Natural killer cell treated with Interleukin-12 subunit alpha and Interleukin-12 subunit beta and Interleukin-15 and Interleukin-18, amount 100 ng/mL, for 72 hours (primary cell): ENCODE measurements at regions not wholly inside any gene's neighbourhood (a gene's known extent, or its start where the extent isn't known, plus 50 kb on each side); places are given as distances from the start of the nearest gene placed in this dataset.

Source experiments
- ATAC-seq, 2 donors: fragments of 150-1000 bp; cut with Tn5 transposase in 1 of 2; sonication (Bioruptor Pico), chemical (Tn5 transposase) in 1 of 2; 2 replicates each; pipeline ENCODE4 v1.10.0; 2021
- DNase-seq: peaks from one replicate; pipeline ENCODE4 v3.0.0; 2022; ENCODE audit warnings: low spot score
- H3K27ac Mint-ChIP-seq, 2 donors: 1 replicate in 1 of 2; 2 replicates in 1 of 2; pipeline ENCODE4 v1.8.0; 2022; ENCODE audit warnings: mixed read lengths in 2 of 2, mild to moderate bottlenecking in 1 of 2, moderate library complexity in 1 of 2
- H3K27me3 Mint-ChIP-seq, 2 donors: 1 replicate in 1 of 2; 2 replicates in 1 of 2; pipeline ENCODE4 v1.8.0; 2022; ENCODE audit warnings: mixed read lengths in 2 of 2
- H3K36me3 Mint-ChIP-seq: one replicate; pipeline ENCODE4 v1.8.0; 2022; ENCODE audit warnings: mixed read lengths
- H3K4me1 Mint-ChIP-seq, 2 donors: 1 replicate in 1 of 2; 2 replicates in 1 of 2; pipeline ENCODE4 v1.8.0; 2022; ENCODE audit warnings: low read depth in 2 of 2, mixed read lengths in 2 of 2, mild to moderate bottlenecking in 1 of 2
- H3K4me3 Mint-ChIP-seq: one replicate; pipeline ENCODE4 v1.8.0; 2022; ENCODE audit warnings: mixed read lengths
- H3K9me3 Mint-ChIP-seq: 2 replicates; pipeline ENCODE4 v1.8.0; 2022; ENCODE audit warnings: mixed read lengths

- Mint-ChIP-seq H3K27me3 (no peaks in the 10 kb centered on the region), H3K4me1 (no peaks in the 10 kb centered on the region), H3K9me3 (no peaks in the 10 kb centered on the region), H3K36me3 (no peaks in the 10 kb centered on the region), H3K27ac (no peak overlapping the region), H3K4me3 (no peak overlapping the region)
- DNase-seq, result no peak
- no peak for ATAC-seq
These were observed 444.1 kb downstream of the IPO8 start for GRCh38 chr12:30251546-30251945.

- no peak overlapping the region for H3K27ac Mint-ChIP-seq
- H3K4me1 Mint-ChIP-seq, result no peaks in the 10 kb centered on the region
- DNase-seq, result no peak
- no peaks in the 10 kb centered on the region for H3K36me3 Mint-ChIP-seq
- no peak for ATAC-seq
- no peaks in the 10 kb centered on the region for H3K27me3 Mint-ChIP-seq
- H3K9me3 Mint-ChIP-seq, result peaks cover 4% of the 10 kb centered on the region
- H3K4me3 Mint-ChIP-seq, result no peak overlapping the region
These were observed 452.2 kb downstream of the IPO8 start for GRCh38 chr12:30243426-30243825.

DNA sequence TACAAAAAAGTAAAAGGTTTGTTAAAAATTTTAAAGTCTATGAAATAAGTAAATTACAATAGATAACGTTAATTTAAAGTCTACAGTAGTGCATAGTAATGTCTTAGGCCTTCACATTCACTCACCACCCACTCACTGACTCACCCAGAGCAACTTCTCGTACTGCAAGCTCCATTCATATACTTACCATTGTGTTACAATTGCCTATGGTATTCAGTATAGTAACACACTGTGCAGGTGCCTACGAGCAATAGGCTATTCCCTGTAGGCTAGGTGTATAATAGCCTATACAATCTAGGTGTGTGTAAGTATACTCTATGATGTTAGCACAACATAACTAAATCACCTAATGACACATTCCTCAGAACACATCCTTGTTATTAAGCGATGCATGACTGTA, 435.3 kb upstream of the TMTC1 start:
- DNase-seq (no peak), ATAC-seq (no peak)
- Mint-ChIP-seq H3K27ac (no peak overlapping the region), H3K4me1 (no peaks in the 10 kb centered on the region), H3K9me3 (peaks cover 4% of the 10 kb centered on the region), H3K4me3 (no peak overlapping the region), H3K27me3 (no peaks in the 10 kb centered on the region), H3K36me3 (no peaks in the 10 kb centered on the region)

DNA sequence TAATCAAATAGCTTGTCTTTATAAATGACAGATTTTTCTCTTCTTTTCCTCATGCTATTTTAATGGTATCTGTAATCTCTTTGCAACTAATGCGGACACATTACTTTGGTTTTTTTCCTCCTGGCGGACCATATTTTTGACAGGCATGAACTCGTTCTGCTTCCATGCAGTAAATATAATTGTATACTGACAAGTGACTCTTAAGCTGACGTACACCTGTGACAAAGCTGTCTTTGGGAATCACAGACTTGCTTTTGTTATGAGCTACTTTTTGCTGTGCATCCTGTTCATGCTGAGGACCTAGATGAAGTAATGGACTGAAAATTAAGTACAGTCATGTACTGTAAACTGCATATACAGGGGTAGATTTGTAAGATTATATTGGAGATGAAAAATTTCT, 434.3 kb upstream of the TMTC1 start:
- no peak for ATAC-seq
- H3K4me1 Mint-ChIP-seq, result no peaks in the 10 kb centered on the region
- H3K27ac Mint-ChIP-seq, result no peak overlapping the region
- H3K27me3 Mint-ChIP-seq, result no peaks in the 10 kb centered on the region
- DNase-seq, result no peak
- H3K9me3 Mint-ChIP-seq, result no peaks in the 10 kb centered on the region
- H3K36me3 Mint-ChIP-seq, result no peaks in the 10 kb centered on the region
- H3K4me3 Mint-ChIP-seq, result no peak overlapping the region

- Mint-ChIP-seq H3K4me3 (no peak overlapping the region), H3K9me3 (peaks cover 4% of the 10 kb centered on the region), H3K36me3 (no peaks in the 10 kb centered on the region), H3K4me1 (no peaks in the 10 kb centered on the region), H3K27ac (no peak overlapping the region), H3K27me3 (no peaks in the 10 kb centered on the region)
- no peak for ATAC-seq
- DNase-seq, result no peak
These were observed 429.4 kb upstream of the TMTC1 start for GRCh38 chr12:30213166-30213565.

- no peaks in the 10 kb centered on the region for H3K27me3 Mint-ChIP-seq
- peaks cover 6% of the 10 kb centered on the region for H3K9me3 Mint-ChIP-seq
- H3K36me3 Mint-ChIP-seq, result no peaks in the 10 kb centered on the region
- H3K27ac Mint-ChIP-seq, result no peak overlapping the region
- no peaks in the 10 kb centered on the region for H3K4me1 Mint-ChIP-seq
- no peak overlapping the region for H3K4me3 Mint-ChIP-seq
- no peak for DNase-seq
- ATAC-seq, result no peak
These were observed 428.0 kb upstream of the TMTC1 start for GRCh38 chr12:30211743-30212142.

- ATAC-seq, result no peak
- Mint-ChIP-seq H3K9me3 (peaks cover 4% of the 10 kb centered on the region), H3K4me1 (no peaks in the 10 kb centered on the region), H3K36me3 (no peaks in the 10 kb centered on the region), H3K27ac (no peak overlapping the region), H3K27me3 (peaks cover 0 to 4% of the 10 kb centered on the region in 2 donors), H3K4me3 (no peak overlapping the region)
- no peak for DNase-seq
These were observed 420.2 kb upstream of the TMTC1 start for GRCh38 chr12:30203981-30204380.

DNA sequence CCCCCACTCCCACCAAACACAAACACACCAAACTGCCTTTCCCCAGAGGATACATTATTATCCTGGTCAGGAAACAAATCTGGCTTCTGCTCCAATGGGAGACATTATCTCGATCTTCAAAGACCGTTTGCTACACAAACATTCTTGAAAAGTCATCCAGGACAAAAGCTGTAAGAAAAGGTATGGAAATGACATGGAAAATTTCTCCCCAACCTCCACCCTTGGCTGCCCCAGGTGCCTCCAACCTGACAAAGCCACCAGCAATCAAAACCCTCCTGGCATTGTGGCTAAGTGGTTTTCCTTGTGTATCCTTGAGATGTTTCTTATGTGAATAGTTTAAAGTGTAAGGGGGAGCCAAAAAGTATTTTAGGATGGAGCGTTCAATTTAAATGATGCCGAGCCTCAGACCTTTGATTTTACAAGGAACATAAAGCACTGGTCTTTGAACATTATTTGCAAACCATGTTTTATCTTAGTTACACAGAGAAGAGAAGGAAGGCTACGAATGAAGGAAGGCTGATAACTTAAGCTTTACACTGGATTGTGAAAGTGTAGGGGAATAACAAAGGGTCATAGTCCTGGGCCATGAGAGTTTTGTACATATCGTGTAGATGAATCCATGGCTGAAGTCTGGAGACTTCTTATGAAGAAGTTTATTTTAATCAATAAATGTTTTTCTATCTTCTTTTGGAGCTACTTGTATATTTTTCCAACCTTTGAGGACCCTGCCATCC, 418.9 kb upstream of the TMTC1 start:
- H3K9me3 Mint-ChIP-seq, result peaks cover 4% of the 10 kb centered on the region
- DNase-seq (no peak), ATAC-seq (no peak)
- H3K27me3 Mint-ChIP-seq, result peaks cover 0 to 4% of the 10 kb centered on the region in 2 donors
- no peak overlapping the region for H3K27ac Mint-ChIP-seq
- no peak overlapping the region for H3K4me3 Mint-ChIP-seq
- H3K4me1 Mint-ChIP-seq, result no peaks in the 10 kb centered on the region
- H3K36me3 Mint-ChIP-seq, result no peaks in the 10 kb centered on the region

GRCh38 chr12:30201301-30202160, 417.8 kb upstream of the TMTC1 start:
- no peak overlapping the region for H3K27ac Mint-ChIP-seq
- no peak for ATAC-seq
- DNase-seq, result no peak
- H3K4me1 Mint-ChIP-seq, result no peaks in the 10 kb centered on the region
- no peak overlapping the region for H3K4me3 Mint-ChIP-seq
- H3K9me3 Mint-ChIP-seq, result no peaks in the 10 kb centered on the region
- no peaks in the 10 kb centered on the region for H3K36me3 Mint-ChIP-seq
- peaks cover 0 to 4% of the 10 kb centered on the region in 2 donors for H3K27me3 Mint-ChIP-seq

DNA sequence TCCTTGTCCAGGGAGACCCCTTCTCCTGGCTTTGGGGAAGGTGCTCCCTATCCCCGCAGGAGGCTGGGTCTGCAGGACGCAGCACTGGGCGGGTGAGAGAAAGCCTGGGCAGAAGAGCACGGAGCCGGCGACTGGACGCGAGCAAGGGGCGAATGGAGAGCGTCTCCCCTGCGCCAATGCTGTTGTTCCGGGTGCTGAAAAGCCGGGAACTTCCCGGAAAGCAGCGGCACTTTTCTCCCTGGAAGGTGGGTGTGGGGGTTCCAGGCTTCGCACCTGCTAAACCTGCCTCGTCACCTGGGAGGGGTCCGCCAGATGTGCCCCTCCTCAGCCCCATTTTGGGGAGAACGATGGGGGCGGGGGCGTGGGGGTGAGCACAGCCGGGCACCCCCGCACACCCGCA, 417.1 kb upstream of the TMTC1 start:
- peaks cover 0 to 4% of the 10 kb centered on the region in 2 donors for H3K27me3 Mint-ChIP-seq
- no peak overlapping the region for H3K27ac Mint-ChIP-seq
- H3K9me3 Mint-ChIP-seq, result no peaks in the 10 kb centered on the region
- H3K4me1 Mint-ChIP-seq, result no peaks in the 10 kb centered on the region
- H3K4me3 Mint-ChIP-seq, result no peak overlapping the region
- no peak for ATAC-seq
- no peaks in the 10 kb centered on the region for H3K36me3 Mint-ChIP-seq
- peak; percentile 31 for DNase-seq

DNA sequence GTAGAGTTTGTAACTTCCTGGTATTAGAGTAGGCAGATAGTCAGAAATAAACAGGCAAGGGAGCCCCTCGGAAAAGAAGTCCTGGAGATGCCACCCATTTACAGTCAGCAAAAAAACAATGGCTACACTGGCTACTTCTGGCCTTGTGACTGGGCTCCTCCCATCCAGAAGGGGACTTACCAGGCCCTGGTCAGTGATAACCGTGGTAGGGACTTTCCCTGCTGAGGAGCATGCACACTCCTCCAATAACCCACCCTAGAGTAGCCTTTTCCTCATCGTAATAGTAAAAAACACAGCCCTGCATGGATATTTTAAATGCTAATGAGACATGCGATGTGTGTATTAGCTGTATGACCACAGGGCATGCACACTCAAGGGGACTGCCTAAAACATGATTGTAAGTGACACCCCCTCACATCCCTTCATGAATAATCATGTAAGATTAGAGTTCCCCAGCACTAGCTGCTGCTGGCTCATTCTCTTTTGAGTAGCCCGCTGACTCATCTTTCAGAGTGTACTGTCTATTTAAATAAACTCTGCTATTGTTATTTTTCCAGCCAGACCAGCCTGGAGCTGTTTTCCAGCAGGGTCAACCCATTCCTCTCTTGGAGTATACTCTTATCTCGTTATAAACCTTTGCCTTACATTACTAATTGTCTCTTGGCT, 413.8 kb upstream of the TMTC1 start:
- no peak overlapping the region for H3K27ac Mint-ChIP-seq
- no peak for ATAC-seq
- no peak for DNase-seq
- no peaks in the 10 kb centered on the region for H3K9me3 Mint-ChIP-seq
- peaks cover 0 to under 1% of the 10 kb centered on the region in 2 donors for H3K27me3 Mint-ChIP-seq
- H3K4me3 Mint-ChIP-seq, result no peak overlapping the region
- H3K4me1 Mint-ChIP-seq, result no peaks in the 10 kb centered on the region
- no peaks in the 10 kb centered on the region for H3K36me3 Mint-ChIP-seq

DNA sequence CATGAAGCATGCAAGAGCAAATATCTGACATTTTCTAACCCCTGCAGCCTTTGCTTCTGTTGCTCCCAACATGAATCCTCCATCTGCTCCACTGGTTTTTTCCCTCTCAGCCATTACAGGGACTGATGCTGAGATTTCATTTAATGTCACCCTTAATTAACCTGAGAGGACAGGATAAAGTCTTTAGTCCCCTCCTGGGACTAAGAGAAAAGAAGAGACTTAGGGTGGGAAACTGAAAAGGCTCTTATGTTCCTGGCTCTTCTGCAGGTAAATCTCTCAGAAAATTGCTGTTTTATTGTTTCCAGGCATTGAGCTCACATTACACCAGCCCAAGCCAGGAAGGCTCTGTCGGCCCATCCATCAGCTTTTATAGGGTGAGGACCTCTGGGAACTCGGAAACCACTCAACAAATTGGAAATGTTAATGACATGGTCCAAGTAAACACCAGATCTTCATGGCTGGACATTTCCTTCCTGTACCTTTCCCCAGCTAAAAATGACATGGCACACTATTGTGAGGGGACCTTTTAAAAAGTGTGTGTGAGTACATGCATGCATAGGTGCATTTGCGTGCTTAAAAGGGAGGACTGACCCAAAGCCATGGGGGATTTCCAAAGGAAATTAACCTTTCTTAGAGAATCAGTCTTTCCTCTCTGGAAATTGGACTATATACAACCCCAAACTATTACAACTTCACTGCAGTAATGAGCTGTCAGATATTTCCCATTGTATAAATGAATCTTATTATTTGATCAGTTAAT, 408.1 kb upstream of the TMTC1 start:
- no peak overlapping the region for H3K27ac Mint-ChIP-seq
- H3K27me3 Mint-ChIP-seq, result no peaks in the 10 kb centered on the region
- no peaks in the 10 kb centered on the region for H3K4me1 Mint-ChIP-seq
- ATAC-seq (no peak), DNase-seq (no peak)
- H3K4me3 Mint-ChIP-seq, result no peak overlapping the region
- no peaks in the 10 kb centered on the region for H3K36me3 Mint-ChIP-seq
- no peaks in the 10 kb centered on the region for H3K9me3 Mint-ChIP-seq

DNA sequence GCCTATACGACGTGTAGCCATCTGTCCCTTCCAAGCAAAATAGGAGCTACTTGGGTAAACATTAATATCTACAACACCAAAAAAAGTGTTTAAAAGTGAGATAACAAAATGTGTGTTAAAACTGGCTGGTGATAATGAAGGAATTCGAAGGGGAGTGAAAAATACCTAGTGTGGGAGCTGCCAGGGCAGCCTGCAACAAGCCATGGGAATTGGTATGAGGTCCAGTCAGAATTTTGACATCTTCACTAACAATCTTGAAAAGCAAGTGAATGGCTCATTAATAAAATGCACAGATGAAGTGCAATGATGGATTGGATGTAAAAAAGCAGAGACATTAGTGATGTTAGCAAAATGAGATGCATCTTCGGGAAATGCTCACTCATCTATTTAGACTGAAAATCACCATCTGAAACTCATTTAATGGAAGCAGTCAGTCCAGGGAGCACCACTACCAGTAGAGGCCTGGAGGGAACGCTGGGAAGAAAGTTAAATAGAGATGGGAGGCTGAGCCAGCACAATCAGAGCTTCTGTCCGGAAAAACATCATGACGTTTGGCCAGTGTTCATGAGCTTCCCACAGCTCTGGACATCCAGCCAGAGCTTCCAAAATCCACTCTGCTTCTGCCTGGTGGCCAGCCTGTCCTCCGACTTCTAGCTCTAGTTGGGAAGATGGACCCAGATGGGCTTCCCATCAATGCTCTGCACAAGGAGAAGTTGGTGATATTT, 405.0 kb upstream of the TMTC1 start:
- no peak for ATAC-seq
- no peaks in the 10 kb centered on the region for H3K36me3 Mint-ChIP-seq
- H3K27me3 Mint-ChIP-seq, result no peaks in the 10 kb centered on the region
- no peak overlapping the region for H3K4me3 Mint-ChIP-seq
- DNase-seq, result no peak
- H3K27ac Mint-ChIP-seq, result no peak overlapping the region
- peaks cover 5% of the 10 kb centered on the region for H3K9me3 Mint-ChIP-seq
- H3K4me1 Mint-ChIP-seq, result no peaks in the 10 kb centered on the region
